ENCODE measurements at regions not wholly inside any gene's neighbourhood (a gene's known extent, or its start where the extent isn't known, plus 50 kb on each side); places are given as distances from the start of the nearest gene placed in this dataset.

DNA sequence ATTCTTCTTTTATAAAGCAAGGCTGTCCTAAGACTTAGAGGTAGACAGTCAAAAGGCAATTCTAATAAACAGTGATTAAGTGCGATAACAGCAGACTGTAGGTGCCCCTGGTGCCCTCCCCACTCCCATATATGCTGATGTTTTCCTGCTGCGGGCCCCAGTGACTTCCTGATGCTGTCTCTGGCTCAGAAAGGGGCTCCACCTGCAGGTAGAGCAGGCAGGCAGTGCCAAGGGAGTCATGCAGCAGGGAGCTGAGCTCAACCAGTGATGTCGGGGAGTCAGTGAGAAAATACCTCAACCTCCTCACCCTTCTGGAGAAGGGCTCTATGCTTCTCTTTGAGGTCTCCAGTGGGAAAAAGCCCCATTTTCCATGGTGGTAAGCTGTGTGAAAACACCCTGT, 126.7 kb upstream of the SSTR4 start:
- DNase-seq (ENCODE audit: low read depth, low spot score): no peak
- TF ChIP-seq, protein P1, sequence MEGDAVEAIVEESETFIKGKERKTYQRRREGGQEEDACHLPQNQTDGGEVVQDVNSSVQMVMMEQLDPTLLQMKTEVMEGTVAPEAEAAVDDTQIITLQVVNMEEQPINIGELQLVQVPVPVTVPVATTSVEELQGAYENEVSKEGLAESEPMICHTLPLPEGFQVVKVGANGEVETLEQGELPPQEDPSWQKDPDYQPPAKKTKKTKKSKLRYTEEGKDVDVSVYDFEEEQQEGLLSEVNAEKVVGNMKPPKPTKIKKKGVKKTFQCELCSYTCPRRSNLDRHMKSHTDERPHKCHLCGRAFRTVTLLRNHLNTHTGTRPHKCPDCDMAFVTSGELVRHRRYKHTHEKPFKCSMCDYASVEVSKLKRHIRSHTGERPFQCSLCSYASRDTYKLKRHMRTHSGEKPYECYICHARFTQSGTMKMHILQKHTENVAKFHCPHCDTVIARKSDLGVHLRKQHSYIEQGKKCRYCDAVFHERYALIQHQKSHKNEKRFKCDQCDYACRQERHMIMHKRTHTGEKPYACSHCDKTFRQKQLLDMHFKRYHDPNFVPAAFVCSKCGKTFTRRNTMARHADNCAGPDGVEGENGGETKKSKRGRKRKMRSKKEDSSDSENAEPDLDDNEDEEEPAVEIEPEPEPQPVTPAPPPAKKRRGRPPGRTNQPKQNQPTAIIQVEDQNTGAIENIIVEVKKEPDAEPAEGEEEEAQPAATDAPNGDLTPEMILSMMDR (IDR thresholded peaks at IDR 0.05; ENCODE audit: insufficient read depth, low read length, missing control alignments): no peak
- ChIA-PET CTCF (no interaction called here), POLR2A (no interaction called here)
- no peak overlapping the region for H3K4me3 ChIP-seq (ENCODE audit: low read depth, low read length)

DNA sequence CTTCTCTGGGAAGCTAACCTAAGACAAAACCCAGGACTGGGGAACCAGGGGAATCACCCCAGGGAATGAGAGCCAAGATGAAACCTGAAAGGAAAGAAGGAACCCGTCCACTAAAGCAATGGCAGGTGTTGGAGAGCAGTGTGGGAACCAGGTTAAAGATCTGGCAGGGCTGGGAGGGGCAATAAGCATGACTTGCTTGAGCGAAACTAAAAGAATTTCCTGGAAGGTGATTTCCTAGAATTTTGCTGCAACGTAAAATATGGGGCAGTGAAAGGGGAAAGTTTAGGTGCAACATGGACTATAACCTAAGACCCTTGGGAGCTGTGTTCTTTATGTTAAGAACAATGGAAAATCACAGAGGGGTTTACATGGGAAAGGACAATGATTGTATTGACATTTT, 126.2 kb upstream of the SSTR4 start:
- TF ChIP-seq, protein P1 (IDR thresholded peaks at IDR 0.05; ENCODE audit: insufficient read depth, low read length, missing control alignments): no peak
- ChIA-PET POLR2A (no interaction called here), CTCF (no interaction called here)
- DNase-seq (ENCODE audit: low read depth, low spot score): no peak
- H3K4me3 ChIP-seq (ENCODE audit: low read depth, low read length): no peak overlapping the region

DNA sequence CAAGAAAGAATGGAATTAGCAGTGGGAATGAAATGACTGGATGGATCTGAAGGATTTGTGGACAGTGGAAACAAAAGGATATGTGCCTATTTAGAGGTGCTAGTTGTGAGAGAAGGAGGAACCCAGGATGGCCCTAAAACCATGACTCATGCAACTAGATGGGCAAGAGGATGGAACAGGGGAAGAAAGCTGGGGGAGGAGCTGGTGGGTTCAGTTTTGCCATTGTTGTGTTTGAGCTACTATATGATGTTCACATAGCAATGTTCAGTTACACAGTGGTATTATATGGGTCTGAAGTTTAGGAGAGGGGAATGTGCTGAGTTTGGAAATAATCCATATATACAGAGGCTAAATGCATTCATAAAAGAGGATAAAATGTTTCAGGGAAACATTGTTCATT, 125.7 kb upstream of the SSTR4 start:
- no peak overlapping the region for H3K4me3 ChIP-seq (ENCODE audit: low read depth, low read length)
- POLR2A ChIA-PET: no interaction called here
- TF ChIP-seq, protein P1 (IDR thresholded peaks at IDR 0.05; ENCODE audit: insufficient read depth, low read length, missing control alignments): no peak
- no peak for DNase-seq (ENCODE audit: low read depth, low spot score)
- CTCF ChIA-PET: no interaction called here

DNA sequence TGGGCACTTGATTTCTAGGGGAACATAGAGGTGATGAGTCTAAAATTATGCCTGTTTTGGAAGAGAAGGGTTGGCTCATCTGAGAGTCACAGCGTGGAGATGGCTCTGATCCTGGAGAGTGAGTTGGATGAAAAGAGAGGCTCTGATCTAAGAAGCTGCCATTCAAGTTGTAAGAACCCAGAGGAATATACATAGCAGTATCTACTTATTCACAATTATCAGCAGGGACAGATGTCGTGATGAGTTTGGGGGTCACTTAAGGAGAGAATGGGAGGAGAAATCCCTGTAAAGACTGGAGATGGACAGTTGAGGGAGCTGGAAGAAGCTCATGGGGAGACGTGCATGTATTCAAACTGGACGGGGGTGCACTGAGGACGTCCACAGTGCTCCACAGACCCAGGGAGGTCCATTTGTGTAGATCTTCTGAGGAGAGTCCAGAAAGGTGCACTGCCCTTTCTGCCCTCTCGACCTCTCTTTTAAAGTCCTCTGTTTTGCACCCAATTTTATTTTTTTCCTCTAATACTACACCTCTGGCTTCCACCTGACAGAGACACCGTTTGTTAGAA, 124.7 kb upstream of the SSTR4 start:
- TF ChIP-seq, protein P1 (IDR thresholded peaks at IDR 0.05; ENCODE audit: insufficient read depth, low read length, missing control alignments): no peak
- POLR2A ChIA-PET: no interaction called here
- CTCF ChIA-PET: no interaction called here
- H3K4me3 ChIP-seq (ENCODE audit: low read depth, low read length): no peak overlapping the region
- no peak for DNase-seq (ENCODE audit: low read depth, low spot score)

DNA sequence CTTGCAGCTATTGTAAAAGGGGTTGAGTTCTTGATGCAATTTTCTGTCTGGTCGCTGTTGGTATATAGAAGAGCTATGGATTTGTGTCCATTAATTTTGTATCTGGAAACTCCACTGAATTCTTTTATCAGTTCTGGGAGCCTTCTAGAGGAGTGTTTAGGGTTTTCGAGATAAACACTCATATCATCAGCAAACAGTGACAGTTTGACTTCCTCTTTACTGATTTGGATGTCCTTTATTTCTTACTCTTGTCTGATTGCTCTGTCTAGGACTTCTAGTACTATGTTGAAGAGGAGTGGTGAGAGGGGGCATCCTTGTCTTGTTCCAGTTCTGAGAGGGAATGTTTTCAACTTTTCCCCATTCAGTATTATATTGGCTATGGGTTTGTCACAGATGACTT, 120.8 kb upstream of the SSTR4 start:
- DNase-seq (ENCODE audit: low read depth, low spot score): no peak
- no peak overlapping the region for H3K4me3 ChIP-seq (ENCODE audit: low read depth, low read length)
- ChIA-PET POLR2A (no interaction called here), CTCF (no interaction called here)
- TF ChIP-seq, protein P1 (IDR thresholded peaks at IDR 0.05; ENCODE audit: insufficient read depth, low read length, missing control alignments): no peak

DNA sequence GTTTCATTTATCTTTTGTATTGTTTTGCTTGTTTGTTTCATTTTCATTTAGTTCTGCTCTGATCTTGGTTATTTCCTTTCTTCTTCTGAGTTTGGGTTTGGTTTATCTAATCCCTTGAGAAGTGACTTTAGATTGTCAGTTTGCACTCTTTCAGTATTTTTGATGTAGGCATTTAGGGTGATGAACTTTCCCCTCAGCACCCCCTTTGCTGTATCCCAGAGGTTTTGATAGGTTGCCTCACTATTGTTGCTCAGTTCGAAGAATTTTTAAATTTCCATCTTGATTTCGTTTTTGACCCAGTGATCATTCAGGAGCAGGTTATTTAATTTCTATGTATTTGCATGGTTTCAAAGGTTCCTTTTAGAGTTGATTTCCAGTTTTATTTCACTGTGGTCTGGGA, 119.6 kb upstream of the SSTR4 start:
- no peak for DNase-seq (ENCODE audit: low read depth, low spot score)
- H3K4me3 ChIP-seq (ENCODE audit: low read depth, low read length): no peak overlapping the region
- TF ChIP-seq, protein P1 (IDR thresholded peaks at IDR 0.05; ENCODE audit: insufficient read depth, low read length, missing control alignments): no peak
- ChIA-PET POLR2A (no interaction called here), CTCF (no interaction called here)

Data from AG04449 (cell line).